Adrenal gland (tissue), 9 donors: ENCODE measurements at regions not wholly inside any gene's neighbourhood (a gene's known extent, or its start where the extent isn't known, plus 50 kb on each side); places are given as distances from the start of the nearest gene placed in this dataset.
A peak's percentile ranks its signal among the peaks of the same experiment; 100 is the strongest.

Experiments used
- DNase-seq, 7 donors: peaks; one replicate each; pipeline ENCODE4 v3.0.0-alpha.2; 2019 to 2020
- H3K27ac ChIP-seq, 5 donors: fragments of 200-600 bp; sonication (generic) in 4 of 5; 1 replicate in 3 of 5; 2 replicates in 2 of 5; pipeline versions ENCODE4 v1.5.1 to v1.8.0; 2016 to 2020; ENCODE audit warnings: mild to moderate bottlenecking in 1 of 5
- H3K27me3 ChIP-seq: fragments of 200-600 bp; 2 replicates; pipeline ENCODE4 v1.8.0; 2021
- H3K36me3 ChIP-seq, 2 donors: fragments of 200-600 bp; replicated peaks in 1 of 2; 1 replicate in 1 of 2; 2 replicates in 1 of 2; pipeline versions ENCODE4 v1.5.1 to v1.8.0; 2018 to 2022
- H3K4me1 ChIP-seq, 2 donors: fragments of 200-600 bp; replicated peaks in 1 of 2; 1 replicate in 1 of 2; 2 replicates in 1 of 2; pipeline versions ENCODE4 v1.5.1 to v1.8.0; 2018 to 2021
- H3K4me3 ChIP-seq, 4 donors: fragments of 200-600 bp; sonication (generic) in 3 of 4; one replicate each; pipeline ENCODE4 v1.5.1; 2016 to 2018
- H3K9me3 ChIP-seq, 3 donors: fragments of 200-600 bp; sonication (generic) in 1 of 3; replicated peaks in 1 of 3; 1 replicate in 2 of 3; 2 replicates in 1 of 3; pipeline versions ENCODE4 v1.5.1 to v1.8.0; 2016 to 2021
- CTCF ChIP-seq, 6 experiments: fragments of 450-650 bp in 4 of 6; fragments of 200-600 bp in 2 of 6; sonication (generic) in 1 of 6; IDR thresholded peaks; 1 replicate in 5 of 6; 2 replicates in 1 of 6; pipeline versions ENCODE4 v1.5.1 to v1.8.0; 2016 to 2021; ENCODE audit warnings: antibody characterized with exemption in 6 of 6, mild to moderate bottlenecking in 2 of 6, moderate library complexity in 1 of 6
- POLR2A ChIP-seq, 2 donors: fragments of 450-650 bp; IDR thresholded peaks; one replicate each; pipeline ENCODE4 v1.6.1; 2017; ENCODE audit warnings: antibody characterized with exemption in 2 of 2, mild to moderate bottlenecking in 2 of 2, moderate library complexity in 1 of 2
- WGBS, 4 donors: extraction: QIAGEN DNeasy Blood & Tissue Kit in 2 of 4; methylation state at CpG; one replicate each; pipeline versions ENCODE4 v1.1.5 to v1.1.7; 2013 to 2017; 5-methylcytosine and 5-hydroxymethylcytosine counted together
- intact Hi-C, 2 donors: fragments of 100-400 bp; cut with DNase I; formaldehyde crosslinking; loops; one replicate each; pipeline versions ENCODE4 v1.14.1 to v1.15.0; 2022 to 2023
- donor health status: healthy with polysubstance abuse.
- donor health status: Bipolar disorder and iron deficiency.
- donor health status: DM: yes; HTN: yes; CAD: no.
- donor health status: DM: no; HTN: no; CAD: no.
- donor health status: DM: no; HTN: no; CAD: no.

- 52 to 74% (median 68%) methylated on average over 5 of the region's 5 CpGs for whole genome bisulfite sequencing, 4 donors
- Histone ChIP-seq H3K4me3 (no peak overlapping the region), H3K9me3 (no peaks in the 10 kb centered on the region), H3K27ac (no peak overlapping the region), H3K27me3 (no peaks in the 10 kb centered on the region), H3K4me1 (peaks cover 6 to 7% of the 10 kb centered on the region in 2 donors), H3K36me3 (no peaks in the 10 kb centered on the region)
- intact Hi-C loops, result no loop called here
- peak in 3 of 7 donors; percentile 44 to 54 (median 44) for DNase-seq
- peak; percentile 32 to 72 (median 63) for TF ChIP-seq CTCF (IDR thresholded peaks at IDR 0.05)
- no peak for TF ChIP-seq POLR2A (IDR thresholded peaks at IDR 0.05)
These were observed 88.4 kb downstream of the HFE start for GRCh38 chr6:26175428-26176181.

- H3K4me3 ChIP-seq, result no peak overlapping the region
- intact Hi-C loops, result no loop called here
- WGBS, 4 donors, result 92 to 94% (median 93%) methylated on average over 1 of the region's 1 CpG
- H3K27ac ChIP-seq, result no peak overlapping the region
- H3K36me3 ChIP-seq, result no peaks in the 10 kb centered on the region
- H3K27me3 ChIP-seq, result no peaks in the 10 kb centered on the region
- TF ChIP-seq POLR2A (IDR thresholded peaks at IDR 0.05), result no peak
- no peak for TF ChIP-seq CTCF (IDR thresholded peaks at IDR 0.05)
- H3K4me1 ChIP-seq, result peaks cover 5 to 11% of the 10 kb centered on the region in 2 donors
- H3K9me3 ChIP-seq, result no peaks in the 10 kb centered on the region
- DNase-seq, result no peak
These were observed 92.4 kb downstream of the HFE start for GRCh38 chr6:26179675-26180074.

GRCh38 chr6:26180346-26180745 lies 93.1 kb downstream of the HFE start:
- no peak for TF ChIP-seq POLR2A (IDR thresholded peaks at IDR 0.05)
- no peak for TF ChIP-seq CTCF (IDR thresholded peaks at IDR 0.05)
- no peaks in the 10 kb centered on the region for H3K36me3 ChIP-seq
- no peaks in the 10 kb centered on the region for H3K9me3 ChIP-seq
- H3K4me1 ChIP-seq, result peaks cover 5 to 11% of the 10 kb centered on the region in 2 donors
- no peak for DNase-seq
- H3K27me3 ChIP-seq, result no peaks in the 10 kb centered on the region
- no peak overlapping the region for H3K4me3 ChIP-seq
- intact Hi-C loops, result no loop called here
- 85 to 97% (median 95%) methylated on average over 7 of the region's 7 CpGs for WGBS, 4 donors
- H3K27ac ChIP-seq, result no peak overlapping the region

- WGBS, 4 donors, result 0 to 8% (median 5%) methylated on average over 11 of the region's 11 CpGs
- H3K4me1 ChIP-seq, result peaks cover 5 to 11% of the 10 kb centered on the region in 2 donors
- H3K27ac ChIP-seq, result peak overlapping the region; percentile 35 to 95 (median 80)
- DNase-seq, result no peak
- H3K9me3 ChIP-seq, result no peaks in the 10 kb centered on the region
- TF ChIP-seq CTCF (IDR thresholded peaks at IDR 0.05) (no peak), POLR2A (IDR thresholded peaks at IDR 0.05) (no peak)
- intact Hi-C loops, result no loop called here
- peak overlapping the region in 2 of 4 donors; percentile 36 to 59 for H3K4me3 ChIP-seq
- no peaks in the 10 kb centered on the region for H3K27me3 ChIP-seq
- no peaks in the 10 kb centered on the region for H3K36me3 ChIP-seq
These were observed 96.0 kb downstream of the HFE start for GRCh38 chr6:26183237-26183580.
